IPS-NIHi11 (cell line): ENCODE measurements at regions not wholly inside any gene's neighbourhood (a gene's known extent, or its start where the extent isn't known, plus 50 kb on each side); places are given as distances from the start of the nearest gene placed in this dataset.
"Not testable (repeated sequence)": the region's sequence is repeated elsewhere in the genome, so short reads cannot be mapped to it uniquely, and the experiment has no call there.

Experiments
- DNase-seq: peaks from one replicate; pipeline ENCODE4 v3.0.0; 2012; ENCODE audit warnings: mixed read lengths, low spot score

- no peak for DNase-seq
Observed at GRCh38 chr14:58730792-58731464, 93.2 kb downstream of the DACT1 start.

GRCh38 chr14:58731465-58732293 lies 93.9 kb downstream of the DACT1 start:
- no peak for DNase-seq

GRCh38 chr14:58732387-58732786 lies 94.6 kb downstream of the DACT1 start:
- no peak for DNase-seq

- DNase-seq, result no peak
Observed at GRCh38 chr14:58733451-58734208, 95.9 kb downstream of the DACT1 start.

- DNase-seq, result no peak
Observed at GRCh38 chr14:58735596-58735995, 97.8 kb downstream of the DACT1 start.

GRCh38 chr14:58736606-58737005 lies 98.8 kb downstream of the DACT1 start:
- DNase-seq, result no peak

- DNase-seq, result no peak
Observed at GRCh38 chr14:58737511-58737910, 99.7 kb downstream of the DACT1 start.

GRCh38 chr14:58738189-58738836 lies 100.6 kb downstream of the DACT1 start:
- no peak for DNase-seq

GRCh38 chr14:58738876-58739275 lies 101.1 kb downstream of the DACT1 start:
- DNase-seq, result no peak

GRCh38 chr14:58739674-58740073 lies 101.9 kb downstream of the DACT1 start:
- DNase-seq, result no peak

- no peak for DNase-seq
Observed at GRCh38 chr14:58740379-58740935, 102.7 kb downstream of the DACT1 start.

- no peak for DNase-seq
Observed at GRCh38 chr14:58744801-58745394, 107.1 kb downstream of the DACT1 start.

GRCh38 chr14:58746261-58746660 lies 108.5 kb downstream of the DACT1 start:
- DNase-seq, result no peak

- no peak for DNase-seq
Observed at GRCh38 chr14:58746701-58747100, 108.9 kb downstream of the DACT1 start.

GRCh38 chr14:58747181-58747580 lies 109.4 kb downstream of the DACT1 start:
- DNase-seq, result no peak

- not testable (repeated sequence) for DNase-seq
Observed at GRCh38 chr14:58748251-58748650, 110.5 kb downstream of the DACT1 start.

GRCh38 chr14:58749066-58749669 lies 111.4 kb downstream of the DACT1 start:
- DNase-seq, result no peak

- DNase-seq, result no peak
Observed at GRCh38 chr14:58750321-58751269, 112.8 kb downstream of the DACT1 start.

GRCh38 chr14:58751788-58752187 lies 114.0 kb downstream of the DACT1 start:
- DNase-seq, result no peak

- DNase-seq, result no peak
Observed at GRCh38 chr14:58752289-58752688, 114.5 kb downstream of the DACT1 start.
